ENCODE measurements at regions not wholly inside any gene's neighbourhood (a gene's known extent, or its start where the extent isn't known, plus 50 kb on each side); places are given as distances from the start of the nearest gene placed in this dataset.
"Not testable (repeated sequence)": the region's sequence is repeated elsewhere in the genome, so short reads cannot be mapped to it uniquely, and the experiment has no call there.

GRCh38 chr2:91525587-91525986, 2834.1 kb downstream of the RPIA start:
- not testable (repeated sequence) for DNase-seq

DNA sequence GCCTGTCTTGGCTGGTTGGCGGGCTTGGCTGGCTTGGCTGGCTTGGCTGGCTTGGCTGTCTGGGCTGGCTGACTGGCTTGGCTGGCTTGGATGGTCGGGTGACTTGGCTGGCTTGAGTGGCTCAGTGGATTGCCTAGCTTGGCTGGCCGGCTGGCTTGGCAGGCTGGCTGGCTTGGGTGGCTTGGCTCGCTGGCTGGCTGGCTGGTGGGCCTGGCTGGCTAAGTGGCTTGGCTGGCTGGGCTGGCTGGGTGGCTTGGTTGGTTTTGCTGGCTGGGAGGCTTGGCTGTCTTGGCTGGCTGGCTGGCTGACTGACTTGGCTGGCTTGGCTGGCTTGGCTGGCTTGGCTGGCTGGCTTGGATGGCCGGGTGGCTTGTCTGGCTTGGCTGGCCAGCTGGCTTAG, 2834.6 kb downstream of the RPIA start:
- not testable (repeated sequence) for DNase-seq

DNA sequence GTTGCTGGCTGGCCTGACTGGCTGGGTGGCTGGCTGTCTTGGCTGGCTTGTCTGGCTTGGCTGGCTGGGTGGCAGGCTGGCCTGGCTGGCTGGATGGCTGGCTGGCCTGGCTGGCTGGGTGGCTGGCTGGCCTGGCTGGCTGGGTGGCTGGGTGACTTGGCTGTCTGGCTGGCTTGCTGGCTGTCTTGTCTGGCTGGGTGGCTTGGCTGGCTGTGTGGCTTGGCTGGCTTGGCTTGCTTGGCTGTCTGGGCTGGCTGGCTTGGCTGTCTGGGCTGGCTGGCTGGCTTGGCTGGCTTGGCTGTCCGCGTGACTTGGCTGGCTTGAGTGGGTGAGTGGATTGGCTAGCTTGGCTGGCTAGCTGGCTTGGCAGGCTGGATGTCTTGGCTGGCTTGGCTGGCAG, 2835.6 kb downstream of the RPIA start:
- DNase-seq: not testable (repeated sequence)

DNA sequence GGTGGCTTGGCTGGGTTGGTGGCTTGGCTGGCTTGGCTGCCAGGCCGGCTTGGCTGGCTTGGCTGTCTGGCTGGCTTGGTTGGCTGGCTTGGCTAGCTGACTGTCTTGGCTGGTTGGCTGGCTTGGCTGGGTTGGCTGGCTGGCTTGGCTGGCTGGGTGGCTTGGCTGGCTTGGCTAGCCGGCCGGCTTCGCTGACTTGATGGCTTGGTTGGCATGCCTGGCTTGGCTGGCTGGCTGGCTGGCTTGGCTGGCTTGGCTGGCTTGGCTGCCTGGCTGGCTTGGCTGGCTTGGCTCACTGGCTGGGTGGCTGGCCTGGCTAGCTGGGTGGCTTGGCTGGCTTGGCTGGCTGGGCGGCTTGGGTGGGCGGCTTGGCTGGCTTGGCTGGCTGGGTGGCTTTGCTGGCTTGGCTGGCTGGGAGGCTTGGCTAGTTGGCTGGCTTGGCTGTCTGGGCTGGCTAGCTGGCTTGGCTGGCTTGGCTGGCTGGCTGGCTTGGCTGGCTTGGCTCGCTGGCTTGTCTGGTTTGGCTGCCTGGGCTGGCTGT, 2836.1 kb downstream of the RPIA start:
- not testable (repeated sequence) for DNase-seq

DNA sequence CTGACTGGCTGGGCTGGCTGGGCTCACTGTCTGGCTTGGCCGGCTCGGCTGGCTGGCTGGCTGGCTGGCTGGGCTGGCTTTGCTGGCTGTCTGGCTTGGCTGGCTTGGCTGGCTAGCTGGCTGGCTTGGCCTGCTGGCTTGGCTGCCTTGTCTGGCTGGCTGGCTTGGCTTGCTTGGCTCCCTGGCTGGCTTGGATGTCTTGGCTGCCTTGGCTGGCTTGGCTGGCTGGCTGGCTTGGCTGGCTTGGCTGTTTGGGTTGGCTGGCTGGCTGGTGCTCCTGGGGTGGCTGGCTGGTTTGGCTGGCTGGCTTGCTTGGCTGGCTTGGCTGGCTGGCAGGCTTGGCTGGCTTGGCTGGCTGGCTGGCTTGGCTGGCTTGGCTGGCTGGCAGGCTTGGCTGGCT, 2836.9 kb downstream of the RPIA start:
- not testable (repeated sequence) for DNase-seq

DNA sequence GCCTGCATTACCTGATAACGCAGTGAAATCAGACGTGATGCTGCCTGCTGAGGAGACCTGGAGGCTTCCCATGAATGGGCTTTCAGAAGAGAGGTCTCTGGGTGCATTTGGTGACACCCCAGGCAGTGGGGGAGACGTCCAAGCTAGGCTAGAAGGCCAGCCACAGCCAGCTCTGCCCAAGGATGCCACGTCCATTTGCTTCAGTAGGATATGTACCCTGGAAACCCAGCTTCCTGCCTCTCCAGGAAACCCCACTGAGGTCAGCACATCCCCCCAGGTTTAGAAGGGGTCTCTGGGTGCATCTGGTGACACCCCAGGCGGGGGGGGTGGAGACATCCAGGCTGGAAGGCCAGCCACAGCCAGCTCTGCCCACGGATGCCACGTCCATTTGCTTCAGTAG, 2844.6 kb downstream of the RPIA start:
- not testable (repeated sequence) for DNase-seq

- not testable (repeated sequence) for DNase-seq
Measured at GRCh38 chr2:91536549-91537263, 2845.2 kb downstream of the RPIA start.

GRCh38 chr2:91549316-91549715, 2857.8 kb downstream of the RPIA start:
- not testable (repeated sequence) for DNase-seq

DNA sequence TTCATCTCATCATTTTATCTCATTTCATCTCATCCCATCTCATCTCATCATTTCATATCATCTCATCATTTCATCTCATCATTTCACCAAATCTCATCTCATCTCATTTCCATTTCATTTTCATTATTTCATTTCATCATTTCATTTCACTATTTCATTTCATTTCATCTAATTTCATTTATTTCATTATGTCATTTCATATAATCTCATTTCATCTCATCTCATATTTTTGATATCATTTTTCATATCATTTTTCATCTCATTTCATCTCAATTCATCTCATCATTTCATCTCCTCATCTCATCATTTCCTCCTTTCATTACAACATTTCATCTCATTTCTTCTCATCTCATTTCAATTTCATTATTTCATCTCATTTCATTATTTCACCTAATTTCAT, 2866.8 kb downstream of the RPIA start:
- not testable (repeated sequence) for DNase-seq

GRCh38 chr2:91559269-91559668, 2867.8 kb downstream of the RPIA start:
- DNase-seq: not testable (repeated sequence)

DNA sequence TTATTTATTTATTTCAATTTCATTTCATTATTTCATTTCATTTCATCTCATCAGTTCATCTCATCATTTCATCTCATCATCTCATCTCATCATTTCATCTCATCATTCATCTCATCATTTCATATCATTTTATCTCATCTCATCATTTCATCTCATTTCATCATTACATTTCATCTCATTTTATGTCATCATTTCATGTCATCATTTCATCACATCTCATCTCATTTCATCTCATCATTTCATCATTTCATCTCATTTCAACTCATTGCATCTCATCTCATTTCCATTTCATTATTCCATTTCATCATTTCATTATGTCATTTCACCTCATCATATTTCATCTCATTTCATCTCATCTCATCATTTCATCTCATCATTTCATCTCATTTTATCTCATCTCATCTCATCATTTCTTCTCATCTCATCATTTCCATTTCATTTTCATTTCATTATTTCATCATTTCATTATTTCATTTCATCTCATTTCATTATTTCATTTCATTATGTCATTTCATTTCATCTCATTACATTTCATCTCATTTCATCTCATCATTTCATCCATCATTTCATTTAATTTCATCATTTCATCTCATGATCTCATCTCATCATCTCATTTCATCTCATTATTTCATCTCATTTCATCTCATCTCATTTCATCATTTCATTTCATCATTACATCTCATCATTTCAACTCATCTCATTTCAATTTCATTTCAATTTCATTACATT, 2868.6 kb downstream of the RPIA start:
- not testable (repeated sequence) for DNase-seq

DNA sequence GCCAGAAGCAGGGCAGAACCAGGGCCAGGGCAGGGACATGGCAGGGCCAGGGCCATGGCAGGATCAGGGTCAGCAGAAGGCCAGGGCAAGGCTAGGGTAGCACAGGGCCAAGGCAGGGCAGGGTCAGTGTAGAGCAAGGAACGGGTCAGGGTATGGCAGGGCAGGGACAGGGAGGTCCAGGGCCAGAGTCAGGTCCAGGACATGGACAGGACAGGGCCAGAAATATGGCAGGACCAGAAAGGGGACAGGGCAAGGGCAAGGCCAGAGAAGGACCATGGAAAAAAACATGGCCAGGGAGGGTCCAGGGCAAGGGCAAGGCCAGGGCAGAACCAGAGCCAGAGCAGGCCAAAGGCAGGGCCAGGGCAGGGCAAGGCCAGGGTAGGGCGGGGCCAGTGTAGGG, 2870.7 kb downstream of the RPIA start:
- not testable (repeated sequence) for DNase-seq

GRCh38 chr2:91564700-91565099, 2873.2 kb downstream of the RPIA start:
- DNase-seq: not testable (repeated sequence)

DNA sequence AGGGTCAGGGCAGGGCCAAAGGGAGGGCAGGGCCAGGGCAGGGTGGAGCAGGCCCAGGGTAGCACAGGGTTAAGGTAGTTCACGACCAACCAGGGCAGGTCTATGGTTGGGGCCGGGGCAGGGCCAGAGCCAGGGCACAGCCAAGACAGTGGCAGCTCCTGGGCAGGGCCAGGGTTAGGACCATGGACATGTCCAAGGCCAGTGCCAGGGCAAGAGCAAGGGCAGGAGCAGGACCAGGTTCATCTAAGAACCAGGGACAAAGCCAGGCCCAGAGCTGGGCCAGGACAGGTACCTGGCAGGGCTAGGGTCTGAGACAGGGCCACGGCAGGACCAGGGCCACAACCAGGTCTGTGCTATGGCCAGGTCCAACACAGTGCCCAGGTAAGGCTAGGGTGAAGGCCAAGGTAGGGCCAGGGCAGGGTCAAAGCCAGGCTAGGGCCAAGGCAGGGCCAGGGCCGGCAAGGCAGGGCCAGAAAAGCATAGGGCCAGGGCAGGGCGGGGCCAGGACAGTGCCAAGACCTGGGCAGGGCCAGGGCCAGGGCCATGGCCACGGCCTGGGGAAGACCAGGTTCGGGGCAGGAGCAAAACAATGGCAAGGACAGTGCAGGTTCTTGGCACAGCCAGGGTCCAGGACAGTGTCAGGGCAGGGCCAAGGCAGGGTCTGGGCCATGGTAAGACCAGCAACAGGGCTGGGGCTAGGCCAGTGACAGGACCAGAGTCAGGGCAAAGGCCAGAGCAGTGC, 2874.4 kb downstream of the RPIA start:
- DNase-seq: not testable (repeated sequence)

- not testable (repeated sequence) for DNase-seq
Measured at GRCh38 chr2:91566611-91567010, 2875.1 kb downstream of the RPIA start.

DNA sequence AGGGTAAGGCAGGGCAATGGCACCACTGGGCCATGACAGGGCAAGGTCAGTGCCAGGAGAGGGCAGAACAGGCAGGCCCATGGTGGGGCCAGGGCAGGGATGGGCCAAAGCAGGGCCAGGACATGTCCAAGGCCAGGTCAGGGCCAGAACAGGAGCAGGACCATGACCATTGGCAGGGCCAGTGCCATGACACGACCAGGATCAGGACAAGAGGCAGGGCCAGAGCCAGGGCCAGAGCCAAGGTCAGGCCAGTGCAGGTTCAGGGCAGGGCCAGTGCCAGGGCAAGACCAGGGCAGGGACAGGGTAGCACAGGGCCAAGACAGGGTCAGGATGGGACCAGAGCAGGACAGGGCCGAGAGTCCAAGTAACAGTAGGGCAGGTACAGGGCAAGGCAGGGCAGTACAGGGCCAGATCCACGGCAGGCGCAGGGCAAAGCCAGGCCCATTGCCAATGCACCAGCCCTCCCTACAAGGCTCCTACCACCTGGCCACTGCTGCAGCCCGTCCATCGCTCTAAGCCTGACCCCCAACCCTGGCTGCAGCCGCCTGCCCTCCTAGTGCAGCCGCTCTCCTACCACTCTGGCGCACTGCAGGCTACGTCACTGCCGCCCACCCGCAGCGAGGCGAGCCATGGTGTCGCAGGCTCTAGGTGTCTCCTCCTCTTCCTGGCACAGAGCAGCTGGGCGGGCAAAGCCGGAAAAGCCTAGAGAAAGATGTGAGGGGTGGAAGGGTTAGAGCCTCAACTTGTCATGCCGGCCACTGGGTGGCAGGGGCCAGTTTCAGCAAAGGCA, 2876.3 kb downstream of the RPIA start:
- not testable (repeated sequence) for DNase-seq

DNA sequence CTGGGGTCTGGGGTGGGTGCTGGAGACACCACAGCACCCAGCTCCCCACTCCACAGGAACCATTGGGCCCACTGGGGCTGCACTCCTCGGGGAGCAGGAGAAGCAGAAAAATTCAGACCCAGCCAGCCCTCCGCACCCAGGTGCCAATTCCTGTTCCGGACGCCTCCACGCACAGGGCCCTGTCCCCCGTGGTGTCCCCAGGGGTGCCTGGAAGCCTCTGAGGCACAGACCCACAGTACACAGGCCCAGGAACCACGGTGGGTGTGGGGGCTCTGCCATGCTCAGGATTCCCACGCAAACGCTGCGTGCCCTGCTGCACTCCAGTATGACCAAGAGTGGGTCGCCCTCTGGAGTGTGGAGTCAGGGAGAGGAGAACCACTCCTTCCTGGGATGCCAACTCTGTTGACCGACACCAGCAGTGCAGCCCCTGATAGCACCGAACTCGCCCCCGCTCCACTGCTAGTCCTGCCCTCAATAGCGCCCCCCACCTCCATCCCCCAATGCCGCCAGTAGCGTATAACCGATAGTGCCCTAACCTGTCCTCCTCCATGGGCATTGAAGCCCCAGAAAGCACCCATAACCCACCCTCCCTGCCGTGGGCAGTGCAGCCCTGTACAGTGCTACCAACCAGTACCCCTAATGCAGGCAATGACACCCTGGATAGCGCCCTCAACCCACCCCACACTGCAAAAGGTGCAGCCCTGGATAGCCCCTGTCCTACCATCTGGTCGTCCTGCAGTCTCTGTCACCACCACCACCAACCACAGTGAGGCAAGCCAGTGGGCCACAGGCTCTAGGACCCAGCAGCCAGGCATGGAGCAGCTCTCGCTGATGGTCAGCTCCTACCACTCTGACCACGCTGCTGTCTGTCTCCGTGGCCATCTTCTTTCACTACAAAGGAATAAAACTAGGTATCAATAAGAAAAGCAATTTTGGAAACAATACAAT, 2877.2 kb downstream of the RPIA start:
- DNase-seq: not testable (repeated sequence)

DNA sequence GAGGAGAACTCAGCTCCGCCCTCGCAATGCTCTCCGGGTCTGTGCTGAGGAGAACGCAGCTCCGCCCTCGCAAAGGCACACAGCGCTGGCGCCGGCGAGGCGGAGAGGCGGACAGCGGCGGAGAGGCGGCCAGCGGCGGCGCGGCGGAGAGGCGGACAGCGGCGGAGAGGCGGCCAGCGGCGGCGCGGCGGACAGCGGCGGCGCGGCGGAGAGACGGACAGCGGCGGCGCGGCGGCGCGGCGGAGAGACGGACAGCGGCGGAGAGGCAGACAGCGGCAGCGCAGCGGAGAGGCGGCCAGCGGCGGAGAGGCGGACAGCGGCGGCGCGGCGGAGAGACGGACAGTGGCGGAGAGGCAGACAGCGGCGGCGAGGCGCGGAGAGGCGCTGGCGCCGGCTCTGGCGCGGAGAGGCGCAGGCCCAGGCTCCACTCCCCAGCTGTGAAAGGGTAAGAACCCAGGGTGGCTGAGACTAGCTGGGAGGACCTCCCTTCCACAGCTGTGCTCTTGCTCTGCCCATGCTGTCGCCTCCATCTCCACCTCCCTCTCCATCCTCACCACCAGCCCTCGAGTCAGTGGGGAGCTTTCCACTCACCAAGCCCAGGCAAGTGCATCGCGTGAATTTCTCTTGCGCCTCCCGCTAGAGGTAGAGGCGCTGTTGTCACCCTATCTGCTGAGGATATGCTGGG, 2879.9 kb downstream of the RPIA start:
- not testable (repeated sequence) for DNase-seq

DNA sequence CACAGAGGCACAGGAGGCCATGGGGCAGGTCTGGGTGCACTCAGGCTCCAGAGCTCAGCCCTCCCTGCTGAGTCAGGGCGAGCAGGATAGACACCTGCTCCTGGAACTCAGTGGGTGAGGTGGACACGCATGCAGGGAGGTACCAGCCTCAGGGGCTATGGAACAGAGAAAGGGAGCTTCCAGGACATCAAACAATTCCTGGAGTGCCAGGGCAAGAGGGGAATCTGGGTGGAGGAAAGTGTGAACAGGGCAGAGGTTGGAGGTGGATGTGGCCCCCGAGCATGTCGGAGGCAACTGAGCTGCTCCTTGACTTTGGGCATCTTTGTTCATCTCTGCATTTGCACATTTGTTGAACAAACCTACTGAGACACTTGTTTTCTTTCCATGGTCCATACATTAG, 2881.5 kb downstream of the RPIA start:
- not testable (repeated sequence) for DNase-seq

DNA sequence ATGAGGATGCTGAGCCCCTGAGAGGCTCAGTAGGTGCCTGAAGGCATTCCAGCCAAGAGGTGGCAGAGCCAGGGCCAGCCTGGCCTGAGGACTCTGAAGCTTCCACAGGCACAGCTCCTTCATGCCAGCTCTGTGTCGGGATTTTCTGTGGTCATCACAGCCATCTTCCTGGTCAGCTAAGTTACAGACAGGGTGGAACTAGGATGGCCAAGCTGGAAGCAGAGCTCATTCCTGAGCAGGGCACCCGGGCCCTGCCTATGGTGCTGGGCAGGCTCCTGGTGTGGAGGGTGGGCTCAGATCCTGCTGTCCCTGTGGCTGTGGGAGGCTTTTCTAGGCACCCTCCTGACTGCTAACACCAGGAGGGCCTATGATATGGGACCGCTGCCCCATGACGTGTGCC, 2882.3 kb downstream of the RPIA start:
- DNase-seq: not testable (repeated sequence)

- DNase-seq: not testable (repeated sequence)
Measured at GRCh38 chr2:91574255-91574654, 2882.8 kb downstream of the RPIA start.

Data from stimulated activated CD4-positive, alpha-beta T cell treated with anti-CD3 and anti-CD28 coated beads, Interleukin-4, amount 100 ng/mL, for 4 hours (primary cell).